ENCODE measurements at regions not wholly inside any gene's neighbourhood (a gene's known extent, or its start where the extent isn't known, plus 50 kb on each side); places are given as distances from the start of the nearest gene placed in this dataset.

GRCh38 chr9:108553111-108553635 is 302.6 kb downstream of the ACTL7B start:
- Histone ChIP-seq H3K4me1 (ENCODE audit: insufficient read depth, low read length) (peaks cover 5% of the 10 kb centered on the region; the same call in 1 of the 2 replicates), H3K9me3 (ENCODE audit: control insufficient read depth, insufficient read depth, low read length) (no peaks in the 10 kb centered on the region), H3K36me3 (ENCODE audit: insufficient read depth, low read length) (no peaks in the 10 kb centered on the region), H3K9ac (ENCODE audit: low read depth, low read length) (no peak overlapping the region)

GRCh38 chr9:108552459-108553040 is 303.2 kb downstream of the ACTL7B start:
- Histone ChIP-seq H3K36me3 (ENCODE audit: insufficient read depth, low read length) (no peaks in the 10 kb centered on the region), H3K4me1 (ENCODE audit: insufficient read depth, low read length) (peaks cover 5% of the 10 kb centered on the region; the same call in 1 of the 2 replicates), H3K9me3 (ENCODE audit: control insufficient read depth, insufficient read depth, low read length) (no peaks in the 10 kb centered on the region), H3K9ac (ENCODE audit: low read depth, low read length) (no peak overlapping the region)

DNA sequence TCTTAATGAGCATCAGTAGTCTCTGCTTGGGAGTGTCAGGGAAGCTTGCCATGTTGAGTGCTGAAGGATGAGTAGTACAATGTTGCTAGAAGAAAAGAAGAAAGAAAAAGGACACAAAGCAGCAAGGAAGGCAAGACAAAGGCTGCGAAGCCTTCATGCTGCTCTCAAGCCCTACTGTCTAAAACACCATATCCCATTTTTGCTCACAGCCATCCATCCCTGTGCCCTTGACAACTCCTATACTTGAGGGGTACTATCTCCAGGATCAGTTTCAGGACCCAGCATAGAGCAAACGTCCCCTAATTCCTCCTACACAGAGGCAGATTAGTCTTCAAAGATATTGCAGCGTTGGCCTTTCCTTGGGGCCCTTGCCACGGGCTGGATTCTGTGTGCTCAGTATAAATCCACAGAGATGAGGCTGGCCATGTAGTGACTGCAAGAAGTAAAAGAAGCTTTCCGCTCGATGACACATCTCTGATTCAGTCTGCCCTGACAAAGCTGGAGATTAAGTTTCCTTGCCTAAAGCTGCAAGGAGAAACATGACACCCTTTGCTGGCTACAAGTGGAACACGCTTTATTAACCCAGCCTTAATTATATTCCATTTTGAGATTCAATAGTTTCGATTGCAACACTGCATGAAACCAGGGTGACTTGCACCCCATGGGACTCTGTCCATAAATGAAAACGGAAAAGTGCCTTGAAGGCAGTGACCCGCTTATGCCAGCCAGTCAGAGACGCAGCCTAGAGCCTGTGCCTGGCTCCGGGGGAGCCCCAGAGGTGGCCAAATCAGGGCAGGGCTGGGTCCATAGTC is 304.6 kb downstream of the ACTL7B start:
- Histone ChIP-seq H3K36me3 (ENCODE audit: insufficient read depth, low read length) (no peaks in the 10 kb centered on the region), H3K9ac (ENCODE audit: low read depth, low read length) (no peak overlapping the region), H3K9me3 (ENCODE audit: control insufficient read depth, insufficient read depth, low read length) (no peaks in the 10 kb centered on the region)

GRCh38 chr9:108550106-108550505 is 305.7 kb downstream of the ACTL7B start:
- H3K9me3 ChIP-seq (ENCODE audit: control insufficient read depth, insufficient read depth, low read length): no peaks in the 10 kb centered on the region
- H3K36me3 ChIP-seq (ENCODE audit: insufficient read depth, low read length): no peaks in the 10 kb centered on the region
- no peak overlapping the region for H3K9ac ChIP-seq (ENCODE audit: low read depth, low read length)
- peaks cover 5% of the 10 kb centered on the region; the same call in 1 of the 2 replicates for H3K4me1 ChIP-seq (ENCODE audit: insufficient read depth, low read length)

More for the DNA sequence above, 304.6 kb downstream of the ACTL7B start:
- peaks cover 5% of the 10 kb centered on the region; the same call in 1 of the 2 replicates for H3K4me1 ChIP-seq (ENCODE audit: insufficient read depth, low read length)

DNA sequence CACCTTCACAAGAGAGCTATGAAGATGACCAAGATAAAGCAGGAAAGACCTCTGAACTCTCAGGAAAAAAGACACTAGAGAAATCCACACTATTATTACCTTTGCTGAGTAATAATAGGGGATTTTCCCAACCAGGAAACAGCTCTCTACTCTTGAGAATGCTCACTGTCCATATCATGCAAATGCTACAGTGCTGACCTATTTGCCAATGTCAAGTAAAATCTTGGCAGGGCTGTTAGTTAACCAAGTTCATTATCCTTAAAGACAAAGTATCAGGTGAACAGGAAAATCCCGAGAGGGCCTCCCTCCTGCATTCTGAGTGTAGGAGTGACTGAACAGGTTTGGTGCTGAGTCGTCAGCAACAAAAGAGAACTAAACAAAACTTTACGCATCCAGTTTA is 306.6 kb downstream of the ACTL7B start:
- Histone ChIP-seq H3K36me3 (ENCODE audit: insufficient read depth, low read length) (no peaks in the 10 kb centered on the region), H3K9me3 (ENCODE audit: control insufficient read depth, insufficient read depth, low read length) (no peaks in the 10 kb centered on the region), H3K4me1 (ENCODE audit: insufficient read depth, low read length) (peaks cover 5% of the 10 kb centered on the region; the same call in 1 of the 2 replicates), H3K9ac (ENCODE audit: low read depth, low read length) (no peak overlapping the region)

DNA sequence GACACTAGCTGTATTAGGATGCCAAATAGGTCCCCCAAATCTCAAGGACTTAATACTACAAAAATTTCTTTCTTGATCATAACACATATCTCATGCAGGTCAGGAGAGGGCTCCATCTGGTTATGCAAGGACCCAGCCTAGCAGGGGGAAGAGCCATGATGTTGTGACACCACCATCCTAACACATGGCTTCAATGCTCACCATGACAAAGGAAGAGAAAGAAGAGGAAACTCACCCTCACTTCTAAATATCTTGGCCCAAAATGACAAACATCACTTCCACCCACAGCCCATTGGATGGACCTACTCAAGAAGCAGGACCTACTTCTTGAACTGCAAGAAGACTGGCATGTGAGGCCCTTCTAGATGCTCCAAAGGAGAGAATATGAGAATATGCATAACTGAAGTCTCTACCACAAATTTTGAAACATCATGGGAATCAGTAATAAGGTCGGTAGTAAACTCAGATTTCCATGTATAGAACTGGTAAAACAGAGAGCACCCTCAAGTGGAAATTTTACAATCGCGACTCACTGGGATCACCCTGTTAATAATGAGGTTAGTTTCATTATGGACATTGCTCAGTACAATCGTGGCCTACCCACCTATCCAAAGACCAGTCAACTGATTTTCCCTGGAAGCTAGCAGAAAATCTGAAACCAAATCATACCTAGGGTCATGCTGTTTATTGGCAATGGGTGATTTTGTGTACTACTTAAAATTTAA is 308.2 kb downstream of the ACTL7B start:
- Histone ChIP-seq H3K9ac (ENCODE audit: low read depth, low read length) (no peak overlapping the region), H3K4me1 (ENCODE audit: insufficient read depth, low read length) (peaks cover 5% of the 10 kb centered on the region; the same call in 1 of the 2 replicates), H3K9me3 (ENCODE audit: control insufficient read depth, insufficient read depth, low read length) (no peaks in the 10 kb centered on the region), H3K36me3 (ENCODE audit: insufficient read depth, low read length) (no peaks in the 10 kb centered on the region)

DNA sequence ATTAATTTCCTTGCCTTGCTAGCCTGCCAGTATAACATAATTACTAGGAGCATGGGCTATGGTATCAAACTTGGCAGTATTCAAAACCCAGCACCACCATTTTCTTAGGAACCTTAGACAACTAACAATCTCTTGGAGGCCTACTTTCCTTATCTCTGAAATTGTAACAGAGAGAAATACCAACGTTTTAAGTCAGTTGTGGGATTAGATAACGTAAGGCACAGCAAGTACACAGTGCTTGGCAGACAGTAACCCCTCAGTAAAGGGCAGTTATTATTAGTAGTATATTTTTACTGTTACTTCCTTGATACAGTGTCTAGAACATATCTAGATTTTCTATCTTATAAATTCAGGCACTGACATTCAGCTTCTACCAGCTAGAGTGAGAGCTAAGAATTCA is 309.6 kb downstream of the ACTL7B start:
- no peak overlapping the region for H3K9ac ChIP-seq (ENCODE audit: low read depth, low read length)
- H3K36me3 ChIP-seq (ENCODE audit: insufficient read depth, low read length): no peaks in the 10 kb centered on the region
- H3K4me1 ChIP-seq (ENCODE audit: insufficient read depth, low read length): peaks cover 2% of the 10 kb centered on the region; the same call in 1 of the 2 replicates
- no peaks in the 10 kb centered on the region for H3K9me3 ChIP-seq (ENCODE audit: control insufficient read depth, insufficient read depth, low read length)

- H3K9me3 ChIP-seq (ENCODE audit: control insufficient read depth, insufficient read depth, low read length): no peaks in the 10 kb centered on the region
- H3K9ac ChIP-seq (ENCODE audit: low read depth, low read length): no peak overlapping the region
- H3K4me1 ChIP-seq (ENCODE audit: insufficient read depth, low read length): no peaks in the 10 kb centered on the region; the same call in 1 of the 2 replicates
- H3K36me3 ChIP-seq (ENCODE audit: insufficient read depth, low read length): no peaks in the 10 kb centered on the region
Observed at GRCh38 chr9:108545436-108545835, 310.4 kb downstream of the ACTL7B start.

- Histone ChIP-seq H3K4me1 (ENCODE audit: insufficient read depth, low read length) (no peaks in the 10 kb centered on the region; the same call in 1 of the 2 replicates), H3K36me3 (ENCODE audit: insufficient read depth, low read length) (no peaks in the 10 kb centered on the region), H3K9me3 (ENCODE audit: control insufficient read depth, insufficient read depth, low read length) (no peaks in the 10 kb centered on the region; the same call in 1 of the 2 replicates), H3K9ac (ENCODE audit: low read depth, low read length) (no peak overlapping the region)
Observed at GRCh38 chr9:108544866-108545265, 310.9 kb downstream of the ACTL7B start.

DNA sequence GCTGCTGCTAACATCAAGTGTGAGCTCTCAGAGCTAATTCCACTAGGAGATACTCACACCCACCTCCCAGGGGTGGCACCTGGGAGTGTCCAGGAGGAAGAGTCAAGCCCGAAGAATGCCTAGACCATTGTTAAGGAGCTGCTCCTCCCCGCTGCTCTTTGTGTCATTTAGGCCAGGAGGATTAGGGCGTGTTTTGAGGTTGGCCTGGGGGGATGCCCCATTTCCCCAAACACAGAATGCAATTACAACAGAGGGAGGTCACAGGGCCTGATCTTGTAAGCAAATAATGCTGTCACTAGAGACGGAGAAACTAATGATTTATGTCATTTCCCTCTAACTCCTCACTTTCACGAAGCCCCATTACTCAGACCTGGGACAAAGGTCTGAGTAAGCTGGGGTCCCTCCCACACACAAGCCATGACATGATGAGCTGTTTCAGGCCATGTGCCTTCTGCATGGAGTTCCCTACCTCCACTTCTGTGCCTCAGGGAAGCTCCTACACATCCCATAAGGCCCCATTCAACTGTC is 312.5 kb downstream of the ACTL7B start:
- H3K9me3 ChIP-seq (ENCODE audit: control insufficient read depth, insufficient read depth, low read length): no peaks in the 10 kb centered on the region; the same call in 1 of the 2 replicates
- no peaks in the 10 kb centered on the region for H3K36me3 ChIP-seq (ENCODE audit: insufficient read depth, low read length)
- H3K4me1 ChIP-seq (ENCODE audit: insufficient read depth, low read length): no peaks in the 10 kb centered on the region; the same call in 1 of the 2 replicates
- H3K9ac ChIP-seq (ENCODE audit: low read depth, low read length): no peak overlapping the region

DNA sequence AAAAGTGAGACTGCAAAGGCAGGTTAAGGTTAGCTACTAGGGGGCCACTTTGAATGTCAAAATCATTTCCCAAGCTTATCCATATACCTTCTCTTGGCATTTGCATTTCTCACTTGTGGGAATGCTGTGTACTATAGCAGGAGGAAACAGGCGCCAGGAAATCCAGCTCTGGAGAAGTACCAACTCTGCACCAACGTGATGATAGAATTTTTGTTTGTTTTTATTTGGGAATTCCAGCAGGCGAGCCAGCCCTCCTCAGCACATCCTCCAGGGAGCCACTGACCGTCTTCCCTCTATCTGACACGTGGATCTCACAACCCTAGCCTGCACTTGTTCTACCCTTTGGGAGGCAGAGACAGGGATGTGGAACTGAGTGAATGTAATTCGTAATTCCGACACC is 318.0 kb downstream of the ACTL7B start:
- no peaks in the 10 kb centered on the region for H3K36me3 ChIP-seq (ENCODE audit: insufficient read depth, low read length)
- no peaks in the 10 kb centered on the region for H3K4me1 ChIP-seq (ENCODE audit: insufficient read depth, low read length)
- no peaks in the 10 kb centered on the region; the same call in 1 of the 2 replicates for H3K9me3 ChIP-seq (ENCODE audit: control insufficient read depth, insufficient read depth, low read length)
- no peak overlapping the region for H3K9ac ChIP-seq (ENCODE audit: low read depth, low read length)

GRCh38 chr9:108536836-108537601 is 318.8 kb downstream of the ACTL7B start:
- no peaks in the 10 kb centered on the region for H3K36me3 ChIP-seq (ENCODE audit: insufficient read depth, low read length)
- no peaks in the 10 kb centered on the region for H3K4me1 ChIP-seq (ENCODE audit: insufficient read depth, low read length)
- H3K9ac ChIP-seq (ENCODE audit: low read depth, low read length): no peak overlapping the region
- H3K9me3 ChIP-seq (ENCODE audit: control insufficient read depth, insufficient read depth, low read length): no peaks in the 10 kb centered on the region; the same call in 1 of the 2 replicates

DNA sequence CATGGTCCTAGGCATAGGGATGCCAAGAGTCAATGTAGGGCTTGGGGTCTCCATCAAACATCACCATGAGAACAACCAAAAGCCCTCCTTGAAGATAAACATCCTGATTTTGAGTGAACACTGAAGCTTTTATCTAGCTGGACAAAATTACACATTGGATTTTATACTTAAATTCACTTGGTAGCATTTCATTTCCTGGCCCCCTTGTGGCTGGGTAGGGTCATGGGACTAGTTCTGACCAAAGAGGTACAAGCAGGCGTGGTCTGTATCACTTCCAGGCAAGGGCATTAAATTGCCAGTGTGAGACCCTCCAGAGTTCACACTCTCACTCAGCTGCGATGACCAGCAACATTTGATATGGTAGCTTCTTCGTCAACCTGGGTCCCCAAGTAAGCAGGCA is 320.3 kb downstream of the ACTL7B start:
- no peak overlapping the region for H3K9ac ChIP-seq (ENCODE audit: low read depth, low read length)
- H3K4me1 ChIP-seq (ENCODE audit: insufficient read depth, low read length): no peaks in the 10 kb centered on the region
- no peaks in the 10 kb centered on the region for H3K36me3 ChIP-seq (ENCODE audit: insufficient read depth, low read length)
- H3K9me3 ChIP-seq (ENCODE audit: control insufficient read depth, insufficient read depth, low read length): no peaks in the 10 kb centered on the region; the same call in 1 of the 2 replicates

All from ES-I3 (cell line).